ENCODE measurements at regions not wholly inside any gene's neighbourhood (a gene's known extent, or its start where the extent isn't known, plus 50 kb on each side); places are given as distances from the start of the nearest gene placed in this dataset.

DNA sequence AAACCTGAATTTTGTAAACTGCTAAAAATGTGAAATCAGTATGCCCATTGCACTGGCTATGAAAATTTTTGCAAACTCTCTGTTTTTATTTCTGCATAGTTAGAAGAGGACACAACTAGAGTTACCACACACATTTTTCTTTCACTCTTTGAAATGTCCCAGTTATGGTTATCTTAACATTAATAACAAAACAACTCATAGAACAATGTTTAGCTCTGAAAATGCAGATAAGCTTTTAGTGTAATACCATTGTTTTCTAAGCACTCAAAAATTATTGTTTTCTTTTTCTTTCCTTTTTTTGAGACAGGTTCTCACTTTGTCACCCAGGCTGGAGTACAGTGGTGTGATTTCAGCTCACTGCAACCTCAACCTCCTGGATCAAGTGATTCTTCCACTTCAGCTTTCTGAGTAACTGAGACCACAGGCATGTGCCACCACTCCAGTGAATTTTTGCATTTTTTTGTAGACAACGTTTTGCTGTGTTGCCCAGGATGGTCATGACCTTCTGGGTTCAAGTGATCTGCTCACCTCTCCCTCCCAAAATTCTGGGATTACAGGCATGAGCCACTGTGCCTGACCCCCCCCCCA lies 1204.5 kb upstream of the ZEB2 start:
- ATAC-seq (no peak), DNase-seq (ENCODE audit: low read depth, low spot score) (no peak)
- ChIA-PET POLR2A (interaction anchor here (0.5 kb wide), 1 partner anchor 10 kb away, joined by 4 read pairs; no protein-coding TSS in a partner anchor), CTCF (no interaction called here)
- in situ Hi-C loops (cut with HindIII; ENCODE audit: low pct_unique_long_range_greater_than_20kb, low sequenced_read_pairs) (no loop called here), intact Hi-C loops (cut with micrococcal nuclease; ENCODE audit: unreplicated experiment) (no loop called here)
- no peaks in the 10 kb centered on the region for H3K27me3 ChIP-seq (ENCODE audit: control insufficient read depth, insufficient read depth, low read length)
- no peak for TF ChIP-seq TCF7L2 (IDR thresholded peaks at IDR 0.05; ENCODE audit: low read depth, low read length)
- no peak for TF ChIP-seq REST (IDR thresholded peaks at IDR 0.05; ENCODE audit: insufficient read depth in 1 of 2, low read depth in 2 of 2, low read length in 1 of 2)
- TF ChIP-seq SIN3A (IDR thresholded peaks at IDR 0.05; ENCODE audit: borderline replicate concordance, insufficient read depth, low read depth, low read length): no peak
- TF ChIP-seq CTCF (IDR thresholded peaks at IDR 0.05): no peak
- no peak for TF ChIP-seq POLR2AphosphoS5 (IDR thresholded peaks at IDR 0.05; ENCODE audit: low read depth, low read length)
- H3K36me3 ChIP-seq (ENCODE audit: control insufficient read depth, insufficient read depth, low read length): no peaks in the 10 kb centered on the region
- H3K27ac ChIP-seq (ENCODE audit: low read length): no peak overlapping the region
- no peak overlapping the region for H3K4me3 ChIP-seq (ENCODE audit: low read depth in 2 of 2, low read length in 2 of 2)
- no TSS peak for BruUV-seq (replicated peaks)
- H3K9me3 ChIP-seq (ENCODE audit: control insufficient read depth, insufficient read depth, low read depth, low read length): no peaks in the 10 kb centered on the region
- no peaks in the 10 kb centered on the region for H3K4me1 ChIP-seq (ENCODE audit: control insufficient read depth, insufficient read depth, low read length)

DNA sequence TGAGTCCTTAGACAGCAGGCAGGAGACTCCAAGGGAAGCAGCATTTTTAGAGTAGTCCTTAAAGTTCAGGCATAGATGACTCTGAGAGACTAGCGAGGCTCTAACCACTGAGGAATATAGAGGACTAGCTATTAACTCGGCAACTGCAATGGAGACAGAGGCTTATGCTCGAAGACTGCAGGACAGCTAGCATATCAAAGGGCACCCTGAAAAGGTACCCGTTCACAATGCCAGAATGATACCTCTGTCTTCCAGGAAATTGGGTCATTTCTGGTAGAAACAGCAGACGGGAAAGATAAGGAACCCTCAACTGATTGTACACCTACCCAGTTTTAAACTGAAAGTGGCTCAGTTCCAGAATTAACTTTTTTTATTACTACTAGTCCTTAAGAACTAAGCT lies 1204.0 kb upstream of the ZEB2 start:
- no peak for ATAC-seq
- Histone ChIP-seq H3K36me3 (ENCODE audit: control insufficient read depth, insufficient read depth, low read length) (no peaks in the 10 kb centered on the region), H3K4me3 (ENCODE audit: low read depth in 2 of 2, low read length in 2 of 2) (no peak overlapping the region), H3K27me3 (ENCODE audit: control insufficient read depth, insufficient read depth, low read length) (no peaks in the 10 kb centered on the region), H3K27ac (ENCODE audit: low read length) (no peak overlapping the region), H3K9me3 (ENCODE audit: control insufficient read depth, insufficient read depth, low read depth, low read length) (no peaks in the 10 kb centered on the region), H3K4me1 (ENCODE audit: control insufficient read depth, insufficient read depth, low read length) (no peaks in the 10 kb centered on the region)
- intact Hi-C loops (cut with micrococcal nuclease; ENCODE audit: unreplicated experiment) (no loop called here), in situ Hi-C loops (cut with HindIII; ENCODE audit: low pct_unique_long_range_greater_than_20kb, low sequenced_read_pairs) (no loop called here)
- DNase-seq (ENCODE audit: low read depth, low spot score): no peak
- TF ChIP-seq REST (IDR thresholded peaks at IDR 0.05; ENCODE audit: insufficient read depth in 1 of 2, low read depth in 2 of 2, low read length in 1 of 2): no peak
- no peak for TF ChIP-seq POLR2AphosphoS5 (IDR thresholded peaks at IDR 0.05; ENCODE audit: low read depth, low read length)
- TF ChIP-seq SIN3A (IDR thresholded peaks at IDR 0.05; ENCODE audit: borderline replicate concordance, insufficient read depth, low read depth, low read length): no peak
- TF ChIP-seq TCF7L2 (IDR thresholded peaks at IDR 0.05; ENCODE audit: low read depth, low read length): no peak
- TF ChIP-seq CTCF (IDR thresholded peaks at IDR 0.05): no peak
- ChIA-PET POLR2A (interaction anchor here (0.5 kb wide), 1 partner anchor 9 kb away, joined by 4 read pairs; no protein-coding TSS in a partner anchor), CTCF (no interaction called here)
- no TSS peak for BruUV-seq (replicated peaks)
